ENCODE measurements at regions not wholly inside any gene's neighbourhood (a gene's known extent, or its start where the extent isn't known, plus 50 kb on each side); places are given as distances from the start of the nearest gene placed in this dataset.

DNA sequence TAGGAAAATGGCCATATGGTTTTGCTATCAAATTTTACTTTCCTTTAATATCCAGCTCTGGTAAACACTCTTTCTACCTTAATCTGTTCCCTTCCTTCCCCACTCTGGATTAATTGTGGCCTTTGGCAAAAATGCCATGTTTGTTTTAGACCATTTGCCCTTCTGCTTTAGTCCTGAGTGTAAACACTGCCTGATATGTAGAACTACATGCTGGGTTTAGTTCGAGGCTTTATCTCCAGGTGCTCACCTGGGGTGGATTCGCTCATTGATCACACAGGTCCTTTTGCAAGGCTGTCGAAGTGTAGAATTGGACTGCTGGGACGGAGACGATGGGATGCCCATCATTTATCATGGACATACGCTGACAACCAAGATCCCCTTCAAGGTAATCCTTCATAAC is 94.1 kb downstream of the NOC3L start:
- Histone ChIP-seq H4K5ac (ENCODE audit: insufficient read length, low read depth, low read length) (no peak overlapping the region), H3K23ac (ENCODE audit: insufficient read length) (no peak overlapping the region), H4K8ac (ENCODE audit: extremely low read depth, insufficient read depth, low read length) (no peak overlapping the region), H2BK120ac (replicated peaks; ENCODE audit: low read depth, low read length) (no peak overlapping the region), H2AFZ (ENCODE audit: low read length) (no peak overlapping the region), H4K20me1 (replicated peaks in 1 of 2; ENCODE audit: control insufficient read depth in 1 of 2, insufficient read depth in 2 of 2, low read length in 2 of 2) (no peaks in the 10 kb centered on the region), H3K4me3 (ENCODE audit: extremely low read depth in 1 of 4, insufficient read depth in 2 of 4, low read depth in 3 of 4, low read length in 4 of 4) (no peak overlapping the region), H3K4ac (replicated peaks; ENCODE audit: insufficient read length, low read depth, low read length) (no peak overlapping the region), H2BK15ac (ENCODE audit: low read length) (no peak overlapping the region), H3K27ac (ENCODE audit: low read depth, low read length) (no peak overlapping the region), H2AK5ac (ENCODE audit: low read depth, low read length) (no peak overlapping the region), H3K14ac (ENCODE audit: insufficient read length) (no peak overlapping the region), H4K91ac (replicated peaks; ENCODE audit: insufficient read length, low read length) (no peak overlapping the region), H3K4me1 (replicated peaks in 1 of 4; ENCODE audit: control insufficient read depth in 3 of 4, insufficient read depth in 4 of 4, low read length in 3 of 4) (no peaks in the 10 kb centered on the region), H3K27me3 (replicated peaks in 1 of 4; ENCODE audit: control insufficient read depth in 3 of 4, extremely low read depth in 1 of 4, insufficient read depth in 3 of 4, low read length in 3 of 4) (no peaks in the 10 kb centered on the region), H3K56ac (replicated peaks; ENCODE audit: insufficient read length, low read depth, low read length) (no peak overlapping the region), H3K9me3 (ENCODE audit: insufficient read depth in 2 of 2, low read depth in 1 of 2, low read length in 1 of 2) (peaks cover 7 to 11% of the 10 kb centered on the region in 2 experiments; a peak in 3 of 4 replicates), H3K23me2 (ENCODE audit: low read depth, low read length) (no peaks in the 10 kb centered on the region), H3K79me1 (ENCODE audit: low read depth, low read length) (no peaks in the 10 kb centered on the region), H3K79me2 (ENCODE audit: control insufficient read depth in 1 of 2, insufficient read depth in 2 of 2, low read length in 2 of 2) (no peaks in the 10 kb centered on the region), H2BK12ac (ENCODE audit: low read depth, low read length) (no peak overlapping the region), H3K36me3 (ENCODE audit: control insufficient read depth in 2 of 4, insufficient read depth in 4 of 4, low read length in 3 of 4) (no peaks in the 10 kb centered on the region; a peak in 1 of 8 replicates), H2BK5ac (ENCODE audit: low read depth, low read length) (no peak overlapping the region), H3K4me2 (ENCODE audit: insufficient read depth in 1 of 2, low read depth in 2 of 2, low read length in 2 of 2) (no peak overlapping the region), H3K18ac (ENCODE audit: extremely low read depth, low read length) (no peak overlapping the region), H3K9ac (replicated peaks in 1 of 4; ENCODE audit: extremely low read depth in 1 of 4, low read depth in 3 of 4, low read length in 3 of 4) (no peak overlapping the region), H2BK20ac (ENCODE audit: low read length) (no peak overlapping the region)
- ChIA-PET POLR2A (ENCODE audit: partially characterized antibody) (no interaction called here), CTCF (ENCODE audit: partially characterized antibody) (interaction anchor here (0.6 kb wide), 1 partner anchor 96 kb away, joined by 3 read pairs; no protein-coding TSS in a partner anchor)
- WGBS, 2 experiments (ENCODE audit: extremely low coverage in 1 of 2, insufficient coverage in 1 of 2, insufficient read length in 1 of 2, insufficient replicate concordance in 2 of 2, low coverage in 1 of 2, low lambda C conversion rate in 2 of 2, missing lambda C conversion rate in 1 of 2), result 94% methylated on average over 6 of the region's 6 CpGs; no CpG with 5 or more reads in 1 of the 2 experiments
- DNase-seq (ENCODE audit: low read depth in 1 of 2, low spot score in 2 of 2), result no peak
- FAIRE-seq, result no peak
- TF ChIP-seq RXRA (IDR thresholded peaks at IDR 0.05; ENCODE audit: insufficient read depth, low read depth, low read length) (no peak), PHF8 (conservative IDR thresholded peaks at IDR 0.05; ENCODE audit: low read depth, low read length) (no peak)

Data from H1 (cell line).